H9 (cell line): ENCODE measurements at regions not wholly inside any gene's neighbourhood (a gene's known extent, or its start where the extent isn't known, plus 50 kb on each side); places are given as distances from the start of the nearest gene placed in this dataset.

Experiments
- DNase-seq: peaks from one replicate; pipeline ENCODE4 v3.0.0-alpha.2; 2017
- H2AFZ ChIP-seq: one replicate; pipeline ENCODE4 v1.6.1; 2013; ENCODE audit warnings: mild to moderate bottlenecking, low read length, control low read depth, moderate library complexity
- H2AK5ac ChIP-seq: 2 replicates; pipeline ENCODE4 v1.6.1; 2013; ENCODE audit warnings: low read length, control low read depth, mixed read lengths; ENCODE audit not compliant: insufficient read length
- H2BK120ac ChIP-seq: one replicate; pipeline ENCODE4 v1.6.1; 2013; ENCODE audit warnings: low read depth, mild to moderate bottlenecking, low read length, control low read depth, inconsistent platforms; ENCODE audit not compliant: poor library complexity, severe bottlenecking
- H2BK12ac ChIP-seq: 2 replicates; pipeline ENCODE4 v1.6.1; 2013; ENCODE audit warnings: low read length, control low read depth, mixed read lengths, low read depth; ENCODE audit not compliant: insufficient read length
- H2BK15ac ChIP-seq: 2 replicates; pipeline ENCODE4 v1.6.1; 2013; ENCODE audit warnings: low read depth, low read length, control low read depth
- H2BK20ac ChIP-seq: one replicate; pipeline ENCODE4 v1.6.1; 2013; ENCODE audit warnings: low read depth, mild to moderate bottlenecking, low read length, control low read depth, inconsistent platforms; ENCODE audit not compliant: poor library complexity, severe bottlenecking
- H2BK5ac ChIP-seq: 2 replicates; pipeline ENCODE4 v1.6.1; 2013; ENCODE audit warnings: low read length, control low read depth, mixed read lengths; ENCODE audit not compliant: insufficient read length
- H3K14ac ChIP-seq: 2 replicates; pipeline ENCODE4 v1.6.1; 2013; ENCODE audit warnings: low read length, control low read depth; ENCODE audit not compliant: insufficient read depth
- H3K18ac ChIP-seq: 2 replicates; pipeline ENCODE4 v1.6.1; 2013; ENCODE audit warnings: low read depth, mild to moderate bottlenecking, mixed read lengths, low read length, control low read depth; ENCODE audit not compliant: insufficient read length
- H3K23ac ChIP-seq: 2 replicates; pipeline ENCODE4 v1.6.1; 2013; ENCODE audit warnings: low read length, control low read depth, mixed read lengths, low read depth; ENCODE audit not compliant: insufficient read length
- H3K23me2 ChIP-seq: 2 replicates; pipeline ENCODE4 v1.6.1; 2013; ENCODE audit warnings: low read depth, mild to moderate bottlenecking, mixed read lengths, low read length, control low read depth; ENCODE audit not compliant: insufficient read length, poor library complexity, severe bottlenecking
- H3K27ac ChIP-seq: 2 replicates; pipeline ENCODE4 v1.5.1; 2013; ENCODE audit warnings: low read length, control low read depth, mixed read lengths, low read depth; ENCODE audit not compliant: insufficient read length
- H3K27me3 ChIP-seq: 2 replicates; pipeline ENCODE4 v1.6.1; 2013; ENCODE audit warnings: low read length, control low read depth, inconsistent platforms; ENCODE audit not compliant: insufficient read depth
- H3K4ac ChIP-seq: 2 replicates; pipeline ENCODE4 v1.6.1; 2013; ENCODE audit warnings: low read depth, mild to moderate bottlenecking, control low read depth, inconsistent platforms, low read length, moderate library complexity
- H3K4me1 ChIP-seq: 2 replicates; pipeline ENCODE4 v1.6.1; 2013; ENCODE audit warnings: low read length, control low read depth, inconsistent platforms; ENCODE audit not compliant: insufficient read depth
- H3K4me2 ChIP-seq: 2 replicates; pipeline ENCODE4 v1.6.1; 2013; ENCODE audit warnings: low read length, control low read depth, mixed read lengths; ENCODE audit not compliant: insufficient read length, insufficient read depth
- H3K56ac ChIP-seq: 2 replicates; pipeline ENCODE4 v1.6.1; 2013; ENCODE audit warnings: low read depth, mild to moderate bottlenecking, mixed read lengths, low read length, control low read depth; ENCODE audit not compliant: insufficient read length
- H3K79me1 ChIP-seq: 2 replicates; pipeline ENCODE4 v1.6.1; 2013; ENCODE audit warnings: low read depth, mild to moderate bottlenecking, moderate library complexity, low read length, control low read depth, inconsistent platforms; ENCODE audit not compliant: insufficient read depth, poor library complexity, severe bottlenecking
- H3K79me2 ChIP-seq: 2 replicates; pipeline ENCODE4 v1.6.1; 2013; ENCODE audit warnings: low read length, control low read depth, inconsistent platforms; ENCODE audit not compliant: insufficient read depth
- H3K9ac ChIP-seq: 2 replicates; pipeline ENCODE4 v1.6.1; 2013; ENCODE audit warnings: low read length, control low read depth, mixed read lengths; ENCODE audit not compliant: insufficient read length; ENCODE audit errors: extremely low read depth
- H3K9me3 ChIP-seq: one replicate; pipeline ENCODE4 v1.6.1; 2013; ENCODE audit warnings: low read depth, low read length, inconsistent platforms; ENCODE audit not compliant: control insufficient read depth
- H3T11ph ChIP-seq: one replicate; pipeline ENCODE4 v1.6.1; 2013; ENCODE audit warnings: mild to moderate bottlenecking, low read length, control low read depth, inconsistent platforms
- H4K20me1 ChIP-seq: one replicate; pipeline ENCODE4 v1.6.1; 2013; ENCODE audit not compliant: control insufficient read depth, insufficient read length, insufficient read depth
- H4K5ac ChIP-seq: 2 replicates; pipeline ENCODE4 v1.6.1; 2013; ENCODE audit warnings: low read depth, mild to moderate bottlenecking, mixed read lengths, low read length, control low read depth; ENCODE audit not compliant: insufficient read length
- H4K8ac ChIP-seq: replicated peaks from 2 replicates; pipeline ENCODE4 v1.6.1; 2013; ENCODE audit warnings: low read length, control low read depth, mixed read lengths, low read depth; ENCODE audit not compliant: insufficient read length
- H4K91ac ChIP-seq: 2 replicates; pipeline ENCODE4 v1.6.1; 2013; ENCODE audit warnings: low read depth, mild to moderate bottlenecking, moderate library complexity, mixed read lengths, low read length, control low read depth; ENCODE audit not compliant: insufficient read length
- H3K27ac Mint-ChIP-seq, 3 experiments: 2 replicates in 2 of 3; 3 replicates in 1 of 3; pipeline ENCODE4 v1.8.0; 2020 to 2021; ENCODE audit warnings: mixed read lengths in 3 of 3, mild to moderate bottlenecking in 1 of 3, moderate library complexity in 1 of 3
- H3K27me3 Mint-ChIP-seq: 2 replicates; pipeline ENCODE4 v1.8.0; 2021; ENCODE audit warnings: low read depth, mild to moderate bottlenecking, moderate library complexity, mixed read lengths
- H3K36me3 Mint-ChIP-seq, 3 experiments: 2 replicates in 2 of 3; 3 replicates in 1 of 3; pipeline ENCODE4 v1.8.0; 2020 to 2021; ENCODE audit warnings: low read depth in 3 of 3, mixed read lengths in 3 of 3; ENCODE audit not compliant: insufficient read depth in 1 of 3
- H3K4me1 Mint-ChIP-seq, 2 experiments: 2 replicates each; pipeline ENCODE4 v1.8.0; 2020; ENCODE audit warnings: mixed read lengths in 2 of 2
- H3K4me3 Mint-ChIP-seq, 2 experiments: 2 replicates in 1 of 2; 3 replicates in 1 of 2; pipeline ENCODE4 v1.8.0; 2020 to 2021; ENCODE audit warnings: mild to moderate bottlenecking in 2 of 2, mixed read lengths in 2 of 2, moderate library complexity in 1 of 2
- H3K9me3 Mint-ChIP-seq, 2 experiments: 2 replicates in 1 of 2; 3 replicates in 1 of 2; pipeline ENCODE4 v1.8.0; 2020; ENCODE audit warnings: mild to moderate bottlenecking in 2 of 2, mixed read lengths in 2 of 2, moderate library complexity in 1 of 2
- CTCF ChIP-seq: fragments of 200-600 bp; sonication (generic); conservative IDR thresholded peaks from 3 replicates; pipeline ENCODE4 v1.8.0; 2021; ENCODE audit warnings: antibody characterized with exemption, mild to moderate bottlenecking
- WGBS: extraction: QIAGEN DNeasy Blood & Tissue Kit; methylation state at CpG from one replicate; pipeline ENCODE4 v1.1.7; 2013; ENCODE audit warnings: missing lambda C conversion rate, low lambda C conversion rate, mixed read lengths; ENCODE audit not compliant: insufficient read length; ENCODE audit errors: extremely low coverage; 5-methylcytosine and 5-hydroxymethylcytosine counted together

GRCh38 chr22:48396785-48397530 lies 1430.7 kb downstream of the BRD1 start:
- no peak for DNase-seq
- H3K18ac ChIP-seq = no peak overlapping the region
- H4K5ac ChIP-seq = no peak overlapping the region
- Mint-ChIP-seq H3K4me1 (peaks cover 6% of the 10 kb centered on the region in 2 experiments), H3K27me3 (peaks cover 14% of the 10 kb centered on the region), H3K4me3 (no peak overlapping the region), H3K9me3 (no peaks in the 10 kb centered on the region; a peak in 1 of 5 replicates), H3K27ac (no peak overlapping the region), H3K36me3 (no peaks in the 10 kb centered on the region)
- no peak overlapping the region for H4K8ac ChIP-seq
- H4K91ac ChIP-seq = no peak overlapping the region
- no peak overlapping the region for H3K23ac ChIP-seq
- H2BK5ac ChIP-seq = no peak overlapping the region
- no peak overlapping the region for H3K56ac ChIP-seq
- H3T11ph ChIP-seq = no peak overlapping the region
- no peak overlapping the region for H2AK5ac ChIP-seq
- no peaks in the 10 kb centered on the region for H4K20me1 ChIP-seq
- no peak overlapping the region for H2BK20ac ChIP-seq
- no peaks in the 10 kb centered on the region for H3K4me1 ChIP-seq
- no peaks in the 10 kb centered on the region for H3K79me1 ChIP-seq
- no peak overlapping the region for H3K4ac ChIP-seq
- no peak overlapping the region; the same call in 1 of the 2 replicates for H3K14ac ChIP-seq
- no peak overlapping the region for H3K9ac ChIP-seq
- H2AFZ ChIP-seq = no peak overlapping the region
- no peak overlapping the region for H3K27ac ChIP-seq
- H3K79me2 ChIP-seq = no peaks in the 10 kb centered on the region
- TF ChIP-seq CTCF = no peak
- no peak overlapping the region for H3K4me2 ChIP-seq
- no peak overlapping the region for H2BK15ac ChIP-seq
- H3K23me2 ChIP-seq = peaks cover 3% of the 10 kb centered on the region
- no peak overlapping the region for H2BK12ac ChIP-seq
- no peak overlapping the region for H2BK120ac ChIP-seq
- no peaks in the 10 kb centered on the region for H3K27me3 ChIP-seq
- H3K9me3 ChIP-seq = no peaks in the 10 kb centered on the region
- WGBS = no CpG with 5 or more reads among the region's 31 CpGs
